Lower leg skin (tissue), 3 donors: ENCODE measurements at regions not wholly inside any gene's neighbourhood (a gene's known extent, or its start where the extent isn't known, plus 50 kb on each side); places are given as distances from the start of the nearest gene placed in this dataset.

ENCODE experiments used
- CTCF ChIP-seq, 3 donors: fragments of 450-650 bp; IDR thresholded peaks; one replicate each; pipeline ENCODE4 v1.5.1; 2016; ENCODE audit warnings: antibody characterized with exemption in 3 of 3, mild to moderate bottlenecking in 3 of 3, moderate library complexity in 2 of 3
- POLR2A ChIP-seq, 2 donors: fragments of 450-650 bp; IDR thresholded peaks; one replicate each; pipeline ENCODE4 v1.6.1; 2016 to 2017; ENCODE audit warnings: antibody characterized with exemption in 2 of 2, mild to moderate bottlenecking in 1 of 2, moderate library complexity in 1 of 2

GRCh38 chr7:113805976-113806375 is 112.8 kb downstream of the PPP1R3A start:
- no peak for TF ChIP-seq CTCF (IDR thresholded peaks at IDR 0.05)
- no peak for TF ChIP-seq POLR2A (IDR thresholded peaks at IDR 0.05)
